Fibroblast of lung (primary cell): ENCODE measurements at regions not wholly inside any gene's neighbourhood (a gene's known extent, or its start where the extent isn't known, plus 50 kb on each side); places are given as distances from the start of the nearest gene placed in this dataset.

Experiments used
- DNase-seq, 2 donors: peaks; one replicate each; pipeline versions ENCODE4 v3.0.0 to v3.0.0-alpha.2; 2010; ENCODE audit warnings: low read depth in 2 of 2
- H2AFZ ChIP-seq: 2 replicates; pipeline ENCODE4 v1.5.1; 2012; ENCODE audit warnings: low read length, control low read depth, inconsistent platforms
- H3K27ac ChIP-seq: 2 replicates; pipeline ENCODE4 v1.5.1; 2011; ENCODE audit warnings: low read length, control low read depth; ENCODE audit not compliant: insufficient read depth
- H3K27me3 ChIP-seq: 2 replicates; pipeline ENCODE4 v1.5.1; 2011; ENCODE audit warnings: mild to moderate bottlenecking, low read length; ENCODE audit not compliant: control insufficient read depth, insufficient read depth
- H3K36me3 ChIP-seq: 2 replicates; pipeline ENCODE4 v1.5.1; 2011; ENCODE audit warnings: low read length; ENCODE audit not compliant: control insufficient read depth, insufficient read depth
- H3K4me1 ChIP-seq: 2 replicates; pipeline ENCODE4 v1.5.1; 2011; ENCODE audit warnings: low read length; ENCODE audit not compliant: control insufficient read depth, insufficient read depth; ENCODE audit errors: extremely low read depth
- H3K4me2 ChIP-seq: 2 replicates; pipeline ENCODE4 v1.5.1; 2011; ENCODE audit warnings: low read length, control low read depth; ENCODE audit not compliant: insufficient read depth; ENCODE audit errors: extremely low read depth
- H3K4me3 ChIP-seq, 4 experiments: fragments of 200-600 bp in 1 of 4; sonication (generic) in 1 of 4; replicated peaks in 1 of 4; 2 replicates each; pipeline ENCODE4 v1.5.1; 2011 to 2016; ENCODE audit warnings: low read length in 4 of 4, low read depth in 3 of 4, mild to moderate bottlenecking in 3 of 4, control low read depth in 2 of 4, inconsistent platforms in 1 of 4, mixed read lengths in 1 of 4; ENCODE audit not compliant: insufficient read depth in 1 of 4; ENCODE audit errors: control extremely low read depth in 1 of 4
- H3K79me2 ChIP-seq: 2 replicates; pipeline ENCODE4 v1.5.1; 2012; ENCODE audit warnings: mild to moderate bottlenecking, low read length, inconsistent platforms; ENCODE audit not compliant: control insufficient read depth, insufficient read depth
- H3K9ac ChIP-seq: 2 replicates; pipeline ENCODE4 v1.5.1; 2011; ENCODE audit warnings: mild to moderate bottlenecking, low read length, control low read depth; ENCODE audit not compliant: insufficient read depth
- H3K9me3 ChIP-seq: 2 replicates; pipeline ENCODE4 v1.5.1; 2012; ENCODE audit warnings: low read depth, low read length; ENCODE audit not compliant: control insufficient read depth, insufficient read depth
- H4K20me1 ChIP-seq: 2 replicates; pipeline ENCODE4 v1.5.1; 2011; ENCODE audit warnings: low read length; ENCODE audit not compliant: control insufficient read depth, insufficient read depth; ENCODE audit errors: extremely low read depth
- CTCF ChIP-seq, 2 donors: IDR thresholded peaks in 1 of 2; conservative IDR thresholded peaks in 1 of 2; 1 replicate in 1 of 2; 2 replicates in 1 of 2; pipeline ENCODE4 v1.5.1; 2011 to 2012; ENCODE audit warnings: low read length in 2 of 2, control low read depth in 1 of 2, inconsistent platforms in 1 of 2, low read depth in 1 of 2, mild to moderate bottlenecking in 1 of 2
- EZH2 ChIP-seq: IDR thresholded peaks from 2 replicates; pipeline ENCODE4 v1.5.1; 2012; ENCODE audit warnings: low read length, control low read depth, mild to moderate bottlenecking; ENCODE audit errors: missing control alignments

- DNase-seq: no peak
- no peak for TF ChIP-seq CTCF (conservative IDR thresholded peaks at IDR 0.05 in 1 of 2, IDR thresholded peaks at IDR 0.05 in 1 of 2; ENCODE audit: low read depth in 1 of 2, low read length in 2 of 2)
- TF ChIP-seq EZH2: no peak
- Histone ChIP-seq H3K9ac (no peak overlapping the region), H3K79me2 (no peaks in the 10 kb centered on the region), H2AFZ (no peak overlapping the region), H3K4me1 (peaks cover 7% of the 10 kb centered on the region), H3K36me3 (no peaks in the 10 kb centered on the region), H3K9me3 (no peaks in the 10 kb centered on the region), H3K27ac (no peak overlapping the region), H3K4me3 (no peak overlapping the region), H3K4me2 (no peak overlapping the region), H4K20me1 (no peaks in the 10 kb centered on the region), H3K27me3 (no peaks in the 10 kb centered on the region)
These were observed 192.2 kb upstream of the MME start for GRCh38 chr3:154887869-154888268.

GRCh38 chr3:154886437-154886836 lies 193.7 kb upstream of the MME start:
- Histone ChIP-seq H3K4me2 (no peak overlapping the region), H3K27ac (peak overlapping the region; percentile 84), H2AFZ (no peak overlapping the region), H3K79me2 (no peaks in the 10 kb centered on the region), H3K9me3 (no peaks in the 10 kb centered on the region), H3K4me1 (peaks cover 7% of the 10 kb centered on the region), H3K27me3 (no peaks in the 10 kb centered on the region), H3K9ac (no peak overlapping the region), H4K20me1 (no peaks in the 10 kb centered on the region), H3K4me3 (no peak overlapping the region), H3K36me3 (no peaks in the 10 kb centered on the region)
- peak; percentile 97 to 100 for DNase-seq
- TF ChIP-seq CTCF (conservative IDR thresholded peaks at IDR 0.05 in 1 of 2, IDR thresholded peaks at IDR 0.05 in 1 of 2; ENCODE audit: low read depth in 1 of 2, low read length in 2 of 2) (no peak), EZH2 (no peak)

GRCh38 chr3:154885418-154885817 lies 194.7 kb upstream of the MME start:
- Histone ChIP-seq H3K79me2 (no peaks in the 10 kb centered on the region), H3K4me3 (no peak overlapping the region), H3K36me3 (no peaks in the 10 kb centered on the region), H3K9me3 (no peaks in the 10 kb centered on the region), H4K20me1 (no peaks in the 10 kb centered on the region), H2AFZ (no peak overlapping the region), H3K4me2 (no peak overlapping the region), H3K9ac (no peak overlapping the region), H3K4me1 (peaks cover 7% of the 10 kb centered on the region), H3K27me3 (no peaks in the 10 kb centered on the region), H3K27ac (peak overlapping the region; percentile 76)
- TF ChIP-seq CTCF (conservative IDR thresholded peaks at IDR 0.05 in 1 of 2, IDR thresholded peaks at IDR 0.05 in 1 of 2; ENCODE audit: low read depth in 1 of 2, low read length in 2 of 2) (no peak), EZH2 (no peak)
- no peak for DNase-seq
